CD14-positive monocyte (primary cell): ENCODE measurements at regions not wholly inside any gene's neighbourhood (a gene's known extent, or its start where the extent isn't known, plus 50 kb on each side); places are given as distances from the start of the nearest gene placed in this dataset.

ENCODE experiments used
- DNase-seq, 3 donors: peaks; one replicate each; pipeline ENCODE4 v3.0.0-alpha.2; 2011 to 2022
- H2AFZ ChIP-seq: 2 replicates; pipeline ENCODE4 v1.6.0; 2012; ENCODE audit warnings: mild to moderate bottlenecking, low read depth, low read length, inconsistent platforms; ENCODE audit not compliant: insufficient read depth, poor library complexity, severe bottlenecking
- H3K27ac ChIP-seq, 2 donors: 1 replicate in 1 of 2; 2 replicates in 1 of 2; pipeline ENCODE4 v1.5.1; 2012 to 2013; ENCODE audit warnings: low read length in 2 of 2, control low read depth in 1 of 2, inconsistent platforms in 1 of 2, low read depth in 1 of 2, mild to moderate bottlenecking in 1 of 2
- H3K27me3 ChIP-seq, 2 donors: one replicate each; pipeline versions ENCODE4 v1.6.0 to v1.6.1; 2011 to 2013; ENCODE audit warnings: low read length in 2 of 2; ENCODE audit not compliant: control insufficient read depth in 2 of 2, insufficient read depth in 2 of 2
- H3K36me3 ChIP-seq, 2 donors: replicated peaks in 1 of 2; 1 replicate in 1 of 2; 2 replicates in 1 of 2; pipeline versions ENCODE4 v1.5.1 to v1.6.1; 2012 to 2013; ENCODE audit warnings: low read length in 2 of 2, control low read depth in 1 of 2, inconsistent platforms in 1 of 2, mild to moderate bottlenecking in 1 of 2; ENCODE audit not compliant: insufficient read depth in 2 of 2, control insufficient read depth in 1 of 2
- H3K4me1 ChIP-seq, 2 donors: 1 replicate in 1 of 2; 2 replicates in 1 of 2; pipeline versions ENCODE4 v1.5.1 to v1.6.1; 2012 to 2013; ENCODE audit warnings: low read length in 2 of 2, control low read depth in 1 of 2, inconsistent platforms in 1 of 2, mild to moderate bottlenecking in 1 of 2, moderate library complexity in 1 of 2; ENCODE audit not compliant: insufficient read depth in 2 of 2, control insufficient read depth in 1 of 2
- H3K4me2 ChIP-seq: replicated peaks from 2 replicates; pipeline ENCODE3; 2012; ENCODE audit warnings: low read length, moderate library complexity, mild to moderate bottlenecking; ENCODE audit not compliant: poor library complexity, severe bottlenecking; ENCODE audit errors: extremely low read depth
- H3K4me3 ChIP-seq, 3 experiments: fragments of 200-600 bp in 1 of 3; sonication (generic) in 1 of 3; replicated peaks in 1 of 3; 1 replicate in 2 of 3; 2 replicates in 1 of 3; pipeline ENCODE4 v1.5.1; 2011 to 2013; ENCODE audit warnings: low read length in 3 of 3, mild to moderate bottlenecking in 3 of 3, control low read depth in 2 of 3, low read depth in 2 of 3, inconsistent platforms in 1 of 3, moderate library complexity in 1 of 3
- H3K79me2 ChIP-seq: 2 replicates; pipeline ENCODE4 v1.6.0; 2012; ENCODE audit warnings: mild to moderate bottlenecking, control low read depth, inconsistent platforms, low read length, moderate library complexity; ENCODE audit not compliant: insufficient read depth
- H3K9ac ChIP-seq: 2 replicates; pipeline ENCODE4 v1.6.0; 2017; ENCODE audit warnings: low read length, mild to moderate bottlenecking; ENCODE audit not compliant: insufficient read depth, poor library complexity, severe bottlenecking
- H3K9me3 ChIP-seq, 2 donors: replicated peaks in 1 of 2; 1 replicate in 1 of 2; 2 replicates in 1 of 2; pipeline versions ENCODE4 v1.5.1 to v1.6.1; 2012 to 2013; ENCODE audit warnings: low read length in 2 of 2, control low read depth in 1 of 2; ENCODE audit not compliant: control insufficient read depth in 1 of 2, insufficient read depth in 1 of 2
- H4K20me1 ChIP-seq: 2 replicates; pipeline ENCODE4 v1.6.0; 2012; ENCODE audit warnings: mild to moderate bottlenecking, low read length, control low read depth, moderate library complexity; ENCODE audit not compliant: insufficient read depth
- H3K27ac Mint-ChIP-seq, 7 donors: one replicate each; pipeline ENCODE4 v1.8.0; 2020; ENCODE audit warnings: mild to moderate bottlenecking in 7 of 7, mixed read lengths in 7 of 7, moderate library complexity in 6 of 7, inconsistent platforms in 2 of 7
- H3K27me3 Mint-ChIP-seq, 3 donors: one replicate each; pipeline ENCODE4 v1.8.0; 2021 to 2022; ENCODE audit warnings: low read depth in 3 of 3, mild to moderate bottlenecking in 3 of 3, mixed read lengths in 3 of 3, moderate library complexity in 3 of 3, inconsistent platforms in 1 of 3
- H3K36me3 Mint-ChIP-seq, 2 donors: one replicate each; pipeline ENCODE4 v1.8.0; 2020; ENCODE audit warnings: mixed read lengths in 2 of 2, inconsistent platforms in 1 of 2, mild to moderate bottlenecking in 1 of 2
- H3K4me1 Mint-ChIP-seq: one replicate; pipeline ENCODE4 v1.8.0; 2020; ENCODE audit warnings: mild to moderate bottlenecking, mixed read lengths
- H3K4me3 Mint-ChIP-seq, 2 donors: one replicate each; pipeline ENCODE4 v1.8.0; 2020; ENCODE audit warnings: mild to moderate bottlenecking in 2 of 2, mixed read lengths in 2 of 2, moderate library complexity in 1 of 2
- H3K9me3 Mint-ChIP-seq, 7 donors: one replicate each; pipeline ENCODE4 v1.8.0; 2020 to 2022; ENCODE audit warnings: mixed read lengths in 7 of 7, mild to moderate bottlenecking in 6 of 7, moderate library complexity in 6 of 7, inconsistent platforms in 2 of 7
- WGBS: methylation state at CpG from one replicate; pipeline ENCODE4 v1.1.5; 2013; ENCODE audit warnings: missing lambda C conversion rate; ENCODE audit not compliant: insufficient coverage; 5-methylcytosine and 5-hydroxymethylcytosine counted together
- intact Hi-C, 2 donors: fragments of 100-400 bp; cut with micrococcal nuclease; formaldehyde crosslinking; loops; one replicate each; pipeline versions ENCODE4 v1.15.0 to v1.15.1; 2023
- TF ChIP-seq, protein P1 (sequence below): fragments of 200-600 bp; IDR thresholded peaks from one replicate; pipeline ENCODE4 v1.8.0; 2022; ENCODE audit warnings: antibody characterized with exemption, mild to moderate bottlenecking

DNA sequence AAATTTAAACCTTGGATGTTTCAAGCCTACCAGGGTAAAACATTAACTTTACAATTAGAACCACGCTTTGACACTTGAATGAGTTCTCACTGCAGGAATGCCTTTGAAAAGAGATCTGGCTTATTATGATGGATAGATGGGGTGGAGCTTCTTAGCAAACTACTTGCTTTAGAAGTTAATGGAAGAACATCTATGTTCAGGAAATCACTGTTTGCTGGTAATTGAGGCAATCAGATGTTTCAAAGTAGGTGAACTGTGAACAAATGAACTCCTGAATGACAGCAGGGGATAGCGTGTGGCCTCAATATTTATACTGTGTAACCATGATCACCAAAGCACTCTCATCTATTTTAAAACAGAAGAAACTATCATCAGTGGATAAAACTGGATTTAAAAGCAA, 383.6 kb downstream of the PIK3C3 start:
- TF ChIP-seq, protein P1, sequence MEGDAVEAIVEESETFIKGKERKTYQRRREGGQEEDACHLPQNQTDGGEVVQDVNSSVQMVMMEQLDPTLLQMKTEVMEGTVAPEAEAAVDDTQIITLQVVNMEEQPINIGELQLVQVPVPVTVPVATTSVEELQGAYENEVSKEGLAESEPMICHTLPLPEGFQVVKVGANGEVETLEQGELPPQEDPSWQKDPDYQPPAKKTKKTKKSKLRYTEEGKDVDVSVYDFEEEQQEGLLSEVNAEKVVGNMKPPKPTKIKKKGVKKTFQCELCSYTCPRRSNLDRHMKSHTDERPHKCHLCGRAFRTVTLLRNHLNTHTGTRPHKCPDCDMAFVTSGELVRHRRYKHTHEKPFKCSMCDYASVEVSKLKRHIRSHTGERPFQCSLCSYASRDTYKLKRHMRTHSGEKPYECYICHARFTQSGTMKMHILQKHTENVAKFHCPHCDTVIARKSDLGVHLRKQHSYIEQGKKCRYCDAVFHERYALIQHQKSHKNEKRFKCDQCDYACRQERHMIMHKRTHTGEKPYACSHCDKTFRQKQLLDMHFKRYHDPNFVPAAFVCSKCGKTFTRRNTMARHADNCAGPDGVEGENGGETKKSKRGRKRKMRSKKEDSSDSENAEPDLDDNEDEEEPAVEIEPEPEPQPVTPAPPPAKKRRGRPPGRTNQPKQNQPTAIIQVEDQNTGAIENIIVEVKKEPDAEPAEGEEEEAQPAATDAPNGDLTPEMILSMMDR: no peak
- H3K9ac ChIP-seq: no peak overlapping the region

DNA sequence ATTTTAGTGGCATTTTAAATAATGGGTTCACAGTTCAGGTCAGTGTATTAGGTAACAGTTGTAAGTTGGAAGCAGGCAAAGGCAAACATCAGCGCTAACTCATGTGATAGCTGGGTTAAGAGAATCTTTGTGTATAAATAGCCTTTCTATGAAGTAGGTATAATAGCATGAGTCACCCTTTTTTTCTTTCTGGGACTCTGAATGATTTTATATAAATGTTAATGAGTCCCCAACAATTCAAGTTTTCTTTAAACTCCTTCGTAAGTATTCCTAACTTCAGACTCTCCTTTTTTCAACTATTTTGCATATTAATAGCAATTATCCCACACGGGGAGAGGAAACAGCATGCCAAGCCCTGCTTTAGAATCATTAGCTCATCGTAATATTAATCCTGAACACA, 384.3 kb downstream of the PIK3C3 start:
- WGBS: 49% methylated on average over 2 of the region's 4 CpGs
- TF ChIP-seq, protein P1: no peak
- H3K4me2 ChIP-seq: no peak overlapping the region
- H4K20me1 ChIP-seq: no peaks in the 10 kb centered on the region
- intact Hi-C loops: no loop called here
- H3K36me3 Mint-ChIP-seq: no peaks in the 10 kb centered on the region
- no peaks in the 10 kb centered on the region for H3K27me3 Mint-ChIP-seq
- H3K9me3 Mint-ChIP-seq: peaks cover 2 to 14% (median 8%) of the 10 kb centered on the region in 7 donors
- H2AFZ ChIP-seq: no peak overlapping the region
- no peak overlapping the region for H3K9ac ChIP-seq
- no peak overlapping the region for H3K4me3 ChIP-seq
- H3K4me1 Mint-ChIP-seq: no peaks in the 10 kb centered on the region
- H3K79me2 ChIP-seq: no peaks in the 10 kb centered on the region
- no peak overlapping the region for H3K4me3 Mint-ChIP-seq
- no peaks in the 10 kb centered on the region for H3K4me1 ChIP-seq
- H3K27me3 ChIP-seq: no peaks in the 10 kb centered on the region
- no peak overlapping the region for H3K27ac Mint-ChIP-seq
- DNase-seq: no peak
- H3K9me3 ChIP-seq: peaks cover 0 to 11% of the 10 kb centered on the region in 2 donors
- no peak overlapping the region for H3K27ac ChIP-seq
- H3K36me3 ChIP-seq: no peaks in the 10 kb centered on the region

More for the DNA sequence above, 383.6 kb downstream of the PIK3C3 start:
- H4K20me1 ChIP-seq: no peaks in the 10 kb centered on the region
- intact Hi-C loops: no loop called here
- H3K9me3 ChIP-seq: peaks cover 0 to 11% of the 10 kb centered on the region in 2 donors
- no peaks in the 10 kb centered on the region for H3K4me1 ChIP-seq
- no peak overlapping the region for H3K4me3 ChIP-seq
- no peak for DNase-seq
- no CpG with 5 or more reads among the region's 2 CpGs for WGBS
- Mint-ChIP-seq H3K9me3 (peaks cover 2 to 14% (median 8%) of the 10 kb centered on the region in 7 donors), H3K27ac (no peak overlapping the region), H3K4me1 (no peaks in the 10 kb centered on the region), H3K4me3 (no peak overlapping the region), H3K36me3 (no peaks in the 10 kb centered on the region), H3K27me3 (no peaks in the 10 kb centered on the region)
- no peak overlapping the region for H3K27ac ChIP-seq
- H3K79me2 ChIP-seq: no peaks in the 10 kb centered on the region
- H3K36me3 ChIP-seq: no peaks in the 10 kb centered on the region
- no peak overlapping the region for H2AFZ ChIP-seq
- H3K4me2 ChIP-seq: no peak overlapping the region
- H3K27me3 ChIP-seq: no peaks in the 10 kb centered on the region
